ENCODE measurements at regions not wholly inside any gene's neighbourhood (a gene's known extent, or its start where the extent isn't known, plus 50 kb on each side); places are given as distances from the start of the nearest gene placed in this dataset.

- Histone ChIP-seq H3K36me3 (replicated peaks in 1 of 2; ENCODE audit: control insufficient read depth in 1 of 2, insufficient read depth in 2 of 2, low read length in 2 of 2) (no peaks in the 10 kb centered on the region), H3K27me3 (ENCODE audit: control insufficient read depth in 1 of 2, insufficient read depth in 2 of 2, low read length in 2 of 2) (no peaks in the 10 kb centered on the region), H3K4me2 (ENCODE audit: low read depth, low read length) (no peak overlapping the region), H4K20me1 (ENCODE audit: insufficient read depth, low read length) (no peaks in the 10 kb centered on the region), H3K4me3 (replicated peaks in 1 of 3; ENCODE audit: insufficient read depth in 1 of 3, low read depth in 2 of 3, low read length in 3 of 3) (no peak overlapping the region), H2AFZ (ENCODE audit: low read length) (no peak overlapping the region), H3K9me3 (ENCODE audit: low read length) (no peaks in the 10 kb centered on the region), H3K27ac (ENCODE audit: extremely low read length, insufficient read depth, low read length) (no peak overlapping the region), H3K9ac (ENCODE audit: insufficient read depth, low read depth, low read length) (no peak overlapping the region), H3K79me2 (ENCODE audit: insufficient read depth, low read length) (no peaks in the 10 kb centered on the region), H3K4me1 (ENCODE audit: insufficient read depth, low read length) (peaks cover 100% of the 10 kb centered on the region)
- DNase-seq (ENCODE audit: low spot score): no peak
- no TSS peak for BruUV-seq (replicated peaks)
- 100% methylated on average over 1 of the region's 1 CpG for WGBS (ENCODE audit: low lambda C conversion rate)
- ChIA-PET POLR2A (interaction anchor here (1.4 to 3.8 kb wide), 3 partner anchors 9 to 82 kb away, joined by 4 to 74 read pairs (median 6); no protein-coding TSS in a partner anchor), CTCF (ENCODE audit: low intra/inter-chr PET ratio, low total read pairs) (no interaction called here)
- no peak for TF ChIP-seq GFI1 (CRISPR knock-in tag; IDR thresholded peaks at IDR 0.05; ENCODE audit: borderline replicate concordance)
- no peak for TF ChIP-seq RARG (CRISPR knock-in tag; IDR thresholded peaks at IDR 0.05; ENCODE audit: low read depth)
- no peak for TF ChIP-seq ZBTB3 (CRISPR knock-in tag; IDR thresholded peaks at IDR 0.05; ENCODE audit: borderline replicate concordance, low read depth)
- TF ChIP-seq ZNF605 (CRISPR knock-in tag; IDR thresholded peaks at IDR 0.05): no peak
- peak; percentile 26; the same call in 1 of the 2 replicates for TF ChIP-seq ZNF768 (CRISPR knock-in tag; IDR thresholded peaks at IDR 0.05)
- no peak for TF ChIP-seq GLI4 (CRISPR knock-in tag; IDR thresholded peaks at IDR 0.05; ENCODE audit: borderline replicate concordance)
- TF ChIP-seq ZFY (CRISPR knock-in tag; IDR thresholded peaks at IDR 0.05): no peak
- TF ChIP-seq E2F1 (CRISPR knock-in tag; IDR thresholded peaks at IDR 0.05): no peak
- TF ChIP-seq YEATS2 (CRISPR knock-in tag; IDR thresholded peaks at IDR 0.05; ENCODE audit: borderline replicate concordance): no peak
- TF ChIP-seq ZFYVE20 (CRISPR knock-in tag; IDR thresholded peaks at IDR 0.05; ENCODE audit: borderline replicate concordance, low read depth): no peak
- TF ChIP-seq HNF4G (IDR thresholded peaks at IDR 0.05; ENCODE audit: borderline replicate concordance, low read depth, low read length): no peak
- no peak for TF ChIP-seq HNF4G (CRISPR knock-in tag; IDR thresholded peaks at IDR 0.05; ENCODE audit: borderline replicate concordance, low read depth)
- 0 out of 2 replicates have a peak, but pooled peaks have one; percentile 17 for TF ChIP-seq ZNF235 (CRISPR knock-in tag; IDR thresholded peaks at IDR 0.05; ENCODE audit: borderline replicate concordance)
- 0 out of 2 replicates have a peak, but pooled peaks have one; percentile 43 for TF ChIP-seq ZXDC (CRISPR knock-in tag; IDR thresholded peaks at IDR 0.05)
- no peak for TF ChIP-seq KDM5B (CRISPR knock-in tag; IDR thresholded peaks at IDR 0.05; ENCODE audit: borderline replicate concordance)
- no peak for ATAC-seq
- in situ Hi-C loops (cut with HindIII; ENCODE audit: extremely low pct_ligation_motif_present, low pct_unique_long_range_greater_than_20kb) (no loop called here), intact Hi-C loops (cut with micrococcal nuclease; ENCODE audit: unreplicated experiment) (no loop called here)
- no peak for FAIRE-seq
Measured at GRCh38 chr2:120547662-120548061, 188.0 kb upstream of the GLI2 start.
